ENCODE measurements at regions not wholly inside any gene's neighbourhood (a gene's known extent, or its start where the extent isn't known, plus 50 kb on each side); places are given as distances from the start of the nearest gene placed in this dataset.

- no peak for ATAC-seq
- Histone ChIP-seq H3K9me3 (no peaks in the 10 kb centered on the region), H3K27me3 (no peaks in the 10 kb centered on the region), H3K4me1 (no peaks in the 10 kb centered on the region), H3K27ac (no peak overlapping the region), H3K4me3 (no peak overlapping the region), H3K36me3 (no peaks in the 10 kb centered on the region)
- no peak for TF ChIP-seq EP300 (IDR thresholded peaks at IDR 0.05)
- no peak for TF ChIP-seq CTCF (IDR thresholded peaks at IDR 0.05)
- no peak for TF ChIP-seq POLR2AphosphoS5 (IDR thresholded peaks at IDR 0.05)
- TF ChIP-seq POLR2A (IDR thresholded peaks at IDR 0.05) = no peak
- WGBS, 2 donors (ENCODE audit: low coverage in 1 of 2) = 63 to 64% methylated on average over 2 of the region's 2 CpGs
Observed at GRCh38 chrX:42533761-42534160, 244.2 kb downstream of the PPP1R2C start.

- Histone ChIP-seq H3K9me3 (no peaks in the 10 kb centered on the region), H3K36me3 (no peaks in the 10 kb centered on the region), H3K4me3 (no peak overlapping the region), H3K27ac (no peak overlapping the region), H3K27me3 (no peaks in the 10 kb centered on the region), H3K4me1 (no peaks in the 10 kb centered on the region)
- 36% methylated on average over 2 of the region's 2 CpGs; no CpG with 5 or more reads in 1 of the 2 donors for WGBS, 2 donors (ENCODE audit: low coverage in 1 of 2)
- no peak for TF ChIP-seq CTCF (IDR thresholded peaks at IDR 0.05)
- no peak for TF ChIP-seq POLR2AphosphoS5 (IDR thresholded peaks at IDR 0.05)
- no peak for TF ChIP-seq POLR2A (IDR thresholded peaks at IDR 0.05)
- TF ChIP-seq EP300 (IDR thresholded peaks at IDR 0.05) = no peak
- no peak for ATAC-seq
Observed at GRCh38 chrX:42531441-42531840, 246.5 kb downstream of the PPP1R2C start.

GRCh38 chrX:42530027-42530426, 247.9 kb downstream of the PPP1R2C start:
- WGBS, 2 donors (ENCODE audit: low coverage in 1 of 2) = 86% methylated on average over 1 of the region's 1 CpG; no CpG with 5 or more reads in 1 of the 2 donors
- Histone ChIP-seq H3K36me3 (no peaks in the 10 kb centered on the region), H3K4me3 (no peak overlapping the region), H3K9me3 (no peaks in the 10 kb centered on the region), H3K27me3 (no peaks in the 10 kb centered on the region), H3K4me1 (no peaks in the 10 kb centered on the region), H3K27ac (no peak overlapping the region)
- ATAC-seq = no peak
- TF ChIP-seq EP300 (IDR thresholded peaks at IDR 0.05) = no peak

GRCh38 chrX:42524379-42524778, 253.6 kb downstream of the PPP1R2C start:
- no peaks in the 10 kb centered on the region for H3K27me3 ChIP-seq
- H3K4me3 ChIP-seq = no peak overlapping the region
- ATAC-seq = no peak
- H3K9me3 ChIP-seq = no peaks in the 10 kb centered on the region
- TF ChIP-seq POLR2AphosphoS5 (IDR thresholded peaks at IDR 0.05) (no peak), CTCF (IDR thresholded peaks at IDR 0.05) (no peak), EP300 (IDR thresholded peaks at IDR 0.05) (no peak), POLR2A (IDR thresholded peaks at IDR 0.05) (no peak)
- no peaks in the 10 kb centered on the region for H3K4me1 ChIP-seq
- WGBS, 2 donors (ENCODE audit: low coverage in 1 of 2) = 80% methylated on average over 1 of the region's 1 CpG; no CpG with 5 or more reads in 1 of the 2 donors
- no peaks in the 10 kb centered on the region for H3K36me3 ChIP-seq
- H3K27ac ChIP-seq = no peak overlapping the region

- Histone ChIP-seq H3K27me3 (no peaks in the 10 kb centered on the region), H3K27ac (no peak overlapping the region), H3K4me3 (no peak overlapping the region), H3K9me3 (no peaks in the 10 kb centered on the region), H3K36me3 (no peaks in the 10 kb centered on the region), H3K4me1 (no peaks in the 10 kb centered on the region)
- TF ChIP-seq CTCF (IDR thresholded peaks at IDR 0.05) = no peak
- TF ChIP-seq POLR2A (IDR thresholded peaks at IDR 0.05) = no peak
- TF ChIP-seq EP300 (IDR thresholded peaks at IDR 0.05) = no peak
- no peak for TF ChIP-seq POLR2AphosphoS5 (IDR thresholded peaks at IDR 0.05)
- no peak for ATAC-seq
- WGBS, 2 donors (ENCODE audit: low coverage in 1 of 2) = 71 to 100% methylated on average over 1 of the region's 1 CpG
Observed at GRCh38 chrX:42519666-42520231, 258.2 kb downstream of the PPP1R2C start.

All from gastroesophageal sphincter (tissue), 4 donors.